Medulla oblongata (tissue), 1 donor: ENCODE measurements at regions not wholly inside any gene's neighbourhood (a gene's known extent, or its start where the extent isn't known, plus 50 kb on each side); places are given as distances from the start of the nearest gene placed in this dataset.

Experiments used
- DNase-seq: peaks from one replicate; pipeline ENCODE4 v3.0.0-alpha.2; 2015; ENCODE audit errors: extremely low spot score

- no peak for DNase-seq
Measured at GRCh38 chr10:3413937-3414666, 241.5 kb upstream of the PITRM1 start.

GRCh38 chr10:3412646-3413045 lies 240.1 kb upstream of the PITRM1 start:
- no peak for DNase-seq

GRCh38 chr10:3412071-3412582 lies 239.5 kb upstream of the PITRM1 start:
- no peak for DNase-seq

GRCh38 chr10:3411044-3411443 lies 238.5 kb upstream of the PITRM1 start:
- DNase-seq, result no peak

- DNase-seq, result no peak
Measured at GRCh38 chr10:3409928-3410327, 237.3 kb upstream of the PITRM1 start.

- DNase-seq, result no peak
Measured at GRCh38 chr10:3408603-3409365, 236.2 kb upstream of the PITRM1 start.

GRCh38 chr10:3407208-3407607 lies 234.6 kb upstream of the PITRM1 start:
- no peak for DNase-seq

GRCh38 chr10:3406556-3406955 lies 234.0 kb upstream of the PITRM1 start:
- peak; percentile 82 for DNase-seq

- no peak for DNase-seq
Measured at GRCh38 chr10:3404381-3404780, 231.8 kb upstream of the PITRM1 start.

GRCh38 chr10:3402187-3402751 lies 229.7 kb upstream of the PITRM1 start:
- DNase-seq, result no peak

- no peak for DNase-seq
Measured at GRCh38 chr10:3401491-3401938, 228.9 kb upstream of the PITRM1 start.

- peak; percentile 21 for DNase-seq
Measured at GRCh38 chr10:3400348-3400747, 227.8 kb upstream of the PITRM1 start.

GRCh38 chr10:3399756-3400155 lies 227.2 kb upstream of the PITRM1 start:
- DNase-seq, result no peak

GRCh38 chr10:3398825-3399646 lies 226.5 kb upstream of the PITRM1 start:
- DNase-seq, result peak; percentile 85

- no peak for DNase-seq
Measured at GRCh38 chr10:3397846-3398245, 225.3 kb upstream of the PITRM1 start.

- DNase-seq, result no peak
Measured at GRCh38 chr10:3397231-3397630, 224.6 kb upstream of the PITRM1 start.

GRCh38 chr10:3396116-3396515 lies 223.5 kb upstream of the PITRM1 start:
- DNase-seq, result no peak

GRCh38 chr10:3395458-3395861 lies 222.9 kb upstream of the PITRM1 start:
- DNase-seq, result no peak

- DNase-seq, result no peak
Measured at GRCh38 chr10:3395041-3395440, 222.5 kb upstream of the PITRM1 start.

GRCh38 chr10:3393958-3394357 lies 221.4 kb upstream of the PITRM1 start:
- no peak for DNase-seq

GRCh38 chr10:3391657-3392056 lies 219.1 kb upstream of the PITRM1 start:
- DNase-seq, result no peak

GRCh38 chr10:3389130-3389529 lies 216.5 kb upstream of the PITRM1 start:
- DNase-seq, result no peak
